Caco-2 (cell line): ENCODE measurements at regions not wholly inside any gene's neighbourhood (a gene's known extent, or its start where the extent isn't known, plus 50 kb on each side); places are given as distances from the start of the nearest gene placed in this dataset.

ENCODE experiments used
- BruUV-seq: library from RNA; stranded (reverse); fragments of 400-500 nt; replicated peaks from 2 replicates; lab custom pipeline; 2021; lab: Mats Ljungman, UMichigan
- CTCF ChIA-PET: fragments of 300-600 bp; sonication (Branson Sonifier 250); formaldehyde crosslinking; loops from one replicate; lab custom pipeline; 2022; ENCODE audit warnings: antibody characterized with exemption; lab: Charles Lee
- POLR2A ChIA-PET: fragments of 300-600 bp; sonication (Branson Sonifier 250); formaldehyde crosslinking; loops from one replicate; lab custom pipeline; 2022; ENCODE audit warnings: antibody characterized with exemption; lab: Charles Lee
- DNase-seq, 2 experiments: peaks; one replicate each; pipeline versions ENCODE4 v3.0.0 to v3.0.0-alpha.2; 2020 to 2022
- H3K27me3 ChIP-seq: replicated peaks from 2 replicates; pipeline ENCODE4 v1.6.0; 2011; ENCODE audit warnings: low read length; ENCODE audit not compliant: control insufficient read depth, insufficient read depth
- H3K36me3 ChIP-seq: 2 replicates; pipeline ENCODE4 v1.5.1; 2011; ENCODE audit warnings: low read length; ENCODE audit not compliant: control insufficient read depth, insufficient read depth
- H3K4me1 ChIP-seq: fragments of 250-450 bp; sonication (Bioruptor Pico); 2 replicates; pipeline ENCODE4 v1.5.1; 2020; ENCODE audit warnings: mild to moderate bottlenecking
- H3K4me3 ChIP-seq: 2 replicates; pipeline ENCODE4 v1.5.1; 2011; ENCODE audit warnings: low read depth, mild to moderate bottlenecking, control low read depth, low read length
- H3K9me3 ChIP-seq: fragments of 250-450 bp; sonication (Bioruptor Pico); 2 replicates; pipeline ENCODE4 v1.5.1; 2020; ENCODE audit warnings: mild to moderate bottlenecking, moderate library complexity
- H3K27ac Mint-ChIP-seq: one replicate; pipeline ENCODE4 v1.8.0; 2022; ENCODE audit warnings: mixed read lengths; ENCODE audit not compliant: unreplicated experiment
- H3K27me3 Mint-ChIP-seq: one replicate; pipeline ENCODE4 v1.8.0; 2022; ENCODE audit warnings: mixed read lengths; ENCODE audit not compliant: insufficient read depth, unreplicated experiment
- H3K36me3 Mint-ChIP-seq: one replicate; pipeline ENCODE4 v1.8.0; 2022; ENCODE audit warnings: mild to moderate bottlenecking, mixed read lengths; ENCODE audit not compliant: insufficient read depth, unreplicated experiment
- H3K4me1 Mint-ChIP-seq: one replicate; pipeline ENCODE4 v1.8.0; 2022; ENCODE audit warnings: low read depth, mixed read lengths; ENCODE audit not compliant: unreplicated experiment
- H3K4me3 Mint-ChIP-seq: one replicate; pipeline ENCODE4 v1.8.0; 2022; ENCODE audit warnings: mild to moderate bottlenecking, moderate library complexity, mixed read lengths; ENCODE audit not compliant: unreplicated experiment
- H3K9me3 Mint-ChIP-seq: one replicate; pipeline ENCODE4 v1.8.0; 2022; ENCODE audit warnings: mixed read lengths; ENCODE audit not compliant: unreplicated experiment
- intact Hi-C: fragments of 100-400 bp; cut with micrococcal nuclease; formaldehyde crosslinking; loops from one replicate; pipeline ENCODE4 v1.10.0; 2022; ENCODE audit not compliant: unreplicated experiment
- TF ChIP-seq, protein P1 (sequence below), 2 experiments: fragments of 200-600 bp in 1 of 2; IDR thresholded peaks; 1 replicate in 1 of 2; 2 replicates in 1 of 2; pipeline versions ENCODE4 v1.5.1 to v1.8.0; 2011 to 2022; ENCODE audit warnings: antibody characterized with exemption in 1 of 2, control low read depth in 1 of 2, inconsistent platforms in 1 of 2, low read depth in 1 of 2, low read length in 1 of 2, mild to moderate bottlenecking in 1 of 2, moderate library complexity in 1 of 2; ENCODE audit not compliant: insufficient read depth in 1 of 2, severe bottlenecking in 1 of 2, unreplicated experiment in 1 of 2

DNA sequence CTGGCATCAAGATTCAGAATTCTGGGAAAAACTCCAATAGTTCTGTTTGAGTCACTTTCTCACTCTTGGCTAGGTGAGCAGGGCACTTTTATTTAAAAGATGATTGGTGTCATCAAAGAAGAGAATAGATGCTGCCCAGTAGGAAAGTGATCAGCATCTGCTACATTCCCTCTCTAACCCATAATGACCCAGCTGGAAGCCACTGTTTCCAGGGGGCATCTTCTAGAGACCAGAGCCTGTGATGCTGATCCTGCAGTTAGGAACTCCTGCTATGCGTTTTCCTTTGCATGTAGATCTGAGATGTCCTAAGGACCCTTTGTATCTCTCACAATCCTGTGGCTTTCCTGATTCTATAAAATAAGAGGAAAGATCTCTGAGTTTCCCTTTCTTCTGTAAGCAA, 79.9 kb upstream of the TMTC1 start:
- Histone ChIP-seq H3K4me3 (no peak overlapping the region), H3K9me3 (no peaks in the 10 kb centered on the region), H3K4me1 (no peaks in the 10 kb centered on the region), H3K36me3 (no peaks in the 10 kb centered on the region), H3K27me3 (no peaks in the 10 kb centered on the region)
- H3K9me3 Mint-ChIP-seq: peaks cover 12% of the 10 kb centered on the region
- peaks cover 4% of the 10 kb centered on the region for H3K27me3 Mint-ChIP-seq
- no peak overlapping the region for H3K4me3 Mint-ChIP-seq
- POLR2A ChIA-PET: no interaction called here
- intact Hi-C loops: no loop called here
- CTCF ChIA-PET: no interaction called here
- no peaks in the 10 kb centered on the region for H3K4me1 Mint-ChIP-seq
- TF ChIP-seq, protein P1, sequence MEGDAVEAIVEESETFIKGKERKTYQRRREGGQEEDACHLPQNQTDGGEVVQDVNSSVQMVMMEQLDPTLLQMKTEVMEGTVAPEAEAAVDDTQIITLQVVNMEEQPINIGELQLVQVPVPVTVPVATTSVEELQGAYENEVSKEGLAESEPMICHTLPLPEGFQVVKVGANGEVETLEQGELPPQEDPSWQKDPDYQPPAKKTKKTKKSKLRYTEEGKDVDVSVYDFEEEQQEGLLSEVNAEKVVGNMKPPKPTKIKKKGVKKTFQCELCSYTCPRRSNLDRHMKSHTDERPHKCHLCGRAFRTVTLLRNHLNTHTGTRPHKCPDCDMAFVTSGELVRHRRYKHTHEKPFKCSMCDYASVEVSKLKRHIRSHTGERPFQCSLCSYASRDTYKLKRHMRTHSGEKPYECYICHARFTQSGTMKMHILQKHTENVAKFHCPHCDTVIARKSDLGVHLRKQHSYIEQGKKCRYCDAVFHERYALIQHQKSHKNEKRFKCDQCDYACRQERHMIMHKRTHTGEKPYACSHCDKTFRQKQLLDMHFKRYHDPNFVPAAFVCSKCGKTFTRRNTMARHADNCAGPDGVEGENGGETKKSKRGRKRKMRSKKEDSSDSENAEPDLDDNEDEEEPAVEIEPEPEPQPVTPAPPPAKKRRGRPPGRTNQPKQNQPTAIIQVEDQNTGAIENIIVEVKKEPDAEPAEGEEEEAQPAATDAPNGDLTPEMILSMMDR (IDR thresholded peaks at IDR 0.05; ENCODE audit: insufficient read depth in 1 of 2, low read depth in 1 of 2, low read length in 1 of 2, severe bottlenecking in 1 of 2, unreplicated experiment in 1 of 2): no peak
- DNase-seq: no peak
- H3K36me3 Mint-ChIP-seq: no peaks in the 10 kb centered on the region
- no TSS peak for BruUV-seq
- H3K27ac Mint-ChIP-seq: no peak overlapping the region

DNA sequence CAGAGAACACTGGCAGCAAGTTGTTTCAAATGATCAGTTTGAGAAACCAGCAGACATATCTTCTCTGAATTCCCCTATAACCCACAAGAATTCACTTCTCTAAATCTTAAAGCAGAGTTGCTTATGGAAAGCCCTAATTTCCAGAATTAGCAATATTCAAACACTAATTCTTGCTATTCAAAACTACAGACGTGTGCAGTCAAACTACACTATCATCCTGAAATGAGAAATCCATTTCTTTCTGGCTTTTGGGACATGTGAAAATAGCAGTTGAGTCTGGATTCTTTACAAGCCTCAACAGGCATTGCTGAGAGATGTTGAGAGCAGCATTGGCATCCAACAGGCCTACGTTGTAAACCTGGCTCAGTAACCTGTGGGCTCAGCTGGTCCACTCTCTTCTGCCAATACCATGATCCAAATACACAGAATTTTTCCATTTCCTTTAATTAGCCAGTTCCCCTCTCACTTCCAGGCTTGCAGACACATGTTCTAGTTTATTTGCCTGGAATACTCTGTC, 74.6 kb upstream of the TMTC1 start:
- POLR2A ChIA-PET: no interaction called here
- Histone ChIP-seq H3K36me3 (no peaks in the 10 kb centered on the region), H3K4me3 (no peak overlapping the region), H3K27me3 (no peaks in the 10 kb centered on the region), H3K4me1 (no peaks in the 10 kb centered on the region), H3K9me3 (no peaks in the 10 kb centered on the region)
- Mint-ChIP-seq H3K27ac (no peak overlapping the region), H3K4me1 (no peaks in the 10 kb centered on the region), H3K4me3 (no peak overlapping the region), H3K9me3 (no peaks in the 10 kb centered on the region), H3K36me3 (no peaks in the 10 kb centered on the region), H3K27me3 (no peaks in the 10 kb centered on the region)
- no TSS peak for BruUV-seq
- CTCF ChIA-PET: no interaction called here
- DNase-seq: no peak
- intact Hi-C loops: no loop called here
- TF ChIP-seq, protein P1 (IDR thresholded peaks at IDR 0.05; ENCODE audit: insufficient read depth in 1 of 2, low read depth in 1 of 2, low read length in 1 of 2, severe bottlenecking in 1 of 2, unreplicated experiment in 1 of 2): no peak

DNA sequence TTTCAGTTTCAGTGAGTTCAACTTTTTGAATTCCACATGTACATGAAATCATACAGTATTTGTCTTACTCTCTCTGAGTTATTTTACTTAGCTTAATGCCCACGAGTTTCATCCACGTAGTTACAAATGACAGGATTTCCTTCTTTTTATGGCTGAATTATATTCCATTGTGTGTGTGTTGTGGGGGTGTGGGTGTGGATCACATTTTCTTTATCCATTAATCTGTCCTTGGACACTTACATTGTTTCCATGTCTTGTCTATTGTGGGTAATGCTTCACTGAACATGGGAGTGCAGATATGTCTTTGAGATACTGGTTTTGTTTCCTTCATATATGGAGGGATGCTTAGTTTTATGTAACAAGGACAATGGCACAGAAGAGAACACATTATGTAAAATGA, 63.5 kb upstream of the TMTC1 start:
- peaks cover 8% of the 10 kb centered on the region for H3K9me3 ChIP-seq
- no TSS peak for BruUV-seq
- POLR2A ChIA-PET: no interaction called here

More for the DNA sequence above, 63.5 kb upstream of the TMTC1 start:
- Histone ChIP-seq H3K4me3 (no peak overlapping the region), H3K4me1 (no peaks in the 10 kb centered on the region), H3K27me3 (no peaks in the 10 kb centered on the region), H3K36me3 (no peaks in the 10 kb centered on the region)
- Mint-ChIP-seq H3K4me1 (no peaks in the 10 kb centered on the region), H3K27me3 (no peaks in the 10 kb centered on the region), H3K27ac (no peak overlapping the region), H3K36me3 (no peaks in the 10 kb centered on the region), H3K9me3 (peaks cover 25% of the 10 kb centered on the region), H3K4me3 (no peak overlapping the region)
- CTCF ChIA-PET: no interaction called here
- TF ChIP-seq, protein P1 (IDR thresholded peaks at IDR 0.05; ENCODE audit: insufficient read depth in 1 of 2, low read depth in 1 of 2, low read length in 1 of 2, severe bottlenecking in 1 of 2, unreplicated experiment in 1 of 2): no peak
- intact Hi-C loops: no loop called here
- no peak for DNase-seq
